Liver (tissue), 8 donors: ENCODE measurements at regions not wholly inside any gene's neighbourhood (a gene's known extent, or its start where the extent isn't known, plus 50 kb on each side); places are given as distances from the start of the nearest gene placed in this dataset.

Experiments
- DNase-seq: peaks from one replicate; pipeline ENCODE4 v3.0.0-alpha.2; 2017; ENCODE audit warnings: low spot score
- H3K27ac ChIP-seq, 2 donors: one replicate each; pipeline ENCODE4 v1.7.0; 2013; ENCODE audit warnings: inconsistent platforms in 2 of 2, low read length in 2 of 2, control low read depth in 1 of 2, low read depth in 1 of 2, mild to moderate bottlenecking in 1 of 2
- H3K27me3 ChIP-seq, 4 donors: one replicate each; pipeline versions ENCODE4 v1.6.1 to v1.7.0; 2013; ENCODE audit warnings: low read length in 3 of 4, inconsistent platforms in 1 of 4, mild to moderate bottlenecking in 1 of 4, moderate library complexity in 1 of 4; ENCODE audit not compliant: control insufficient read depth in 4 of 4, insufficient read depth in 4 of 4
- H3K36me3 ChIP-seq, 4 donors: one replicate each; pipeline versions ENCODE4 v1.6.1 to v1.7.0; 2013; ENCODE audit warnings: low read length in 3 of 4, mild to moderate bottlenecking in 3 of 4, low read depth in 1 of 4, moderate library complexity in 1 of 4; ENCODE audit not compliant: control insufficient read depth in 4 of 4, insufficient read depth in 3 of 4
- H3K4me1 ChIP-seq, 4 donors: one replicate each; pipeline versions ENCODE4 v1.6.1 to v1.7.0; 2013; ENCODE audit warnings: low read length in 3 of 4, mild to moderate bottlenecking in 3 of 4, moderate library complexity in 1 of 4; ENCODE audit not compliant: control insufficient read depth in 4 of 4, insufficient read depth in 4 of 4
- H3K4me3 ChIP-seq, 3 donors: one replicate each; pipeline versions ENCODE4 v1.6.1 to v1.7.0; 2013; ENCODE audit warnings: low read length in 3 of 3, control low read depth in 1 of 3, low read depth in 1 of 3, mild to moderate bottlenecking in 1 of 3
- H3K9ac ChIP-seq, 2 donors: one replicate each; pipeline ENCODE4 v1.7.0; 2013; ENCODE audit warnings: low read length in 2 of 2, mild to moderate bottlenecking in 2 of 2, moderate library complexity in 2 of 2, control low read depth in 1 of 2, low read depth in 1 of 2
- H3K9me3 ChIP-seq, 4 donors: one replicate each; pipeline versions ENCODE4 v1.6.1 to v1.7.0; 2013; ENCODE audit warnings: low read length in 3 of 4; ENCODE audit not compliant: control insufficient read depth in 4 of 4
- EGR1 ChIP-seq, 2 donors: IDR thresholded peaks; 2 replicates each; pipeline ENCODE4 v1.6.1; 2016 to 2018; ENCODE audit warnings: antibody characterized with exemption in 2 of 2, low read depth in 2 of 2
- FOXA1 ChIP-seq: IDR thresholded peaks from 2 replicates; pipeline ENCODE4 v1.6.1; 2016; ENCODE audit warnings: antibody characterized with exemption
- FOXA2 ChIP-seq: IDR thresholded peaks from 2 replicates; pipeline ENCODE4 v1.6.1; 2016; ENCODE audit warnings: antibody characterized with exemption
- HNF4A ChIP-seq, 2 donors: conservative IDR thresholded peaks; 2 replicates each; pipeline ENCODE4 v1.6.1; 2016; ENCODE audit warnings: antibody characterized with exemption in 2 of 2, mild to moderate bottlenecking in 2 of 2
- HNF4G ChIP-seq: IDR thresholded peaks from 2 replicates; pipeline ENCODE4 v1.6.1; 2016; ENCODE audit warnings: antibody characterized with exemption
- JUND ChIP-seq, 2 donors: IDR thresholded peaks; 2 replicates each; pipeline ENCODE4 v1.6.1; 2016; ENCODE audit warnings: antibody characterized with exemption in 2 of 2
- NR2F2 ChIP-seq: IDR thresholded peaks from 2 replicates; pipeline ENCODE4 v1.6.1; 2016; ENCODE audit warnings: antibody characterized with exemption
- RAD21 ChIP-seq, 2 donors: IDR thresholded peaks; 2 replicates each; pipeline ENCODE4 v1.6.1; 2016; ENCODE audit warnings: antibody characterized with exemption in 2 of 2, mild to moderate bottlenecking in 2 of 2
- RXRA ChIP-seq, 2 donors: IDR thresholded peaks; 2 replicates each; pipeline ENCODE4 v1.6.1; 2017 to 2018; ENCODE audit warnings: antibody characterized with exemption in 2 of 2, mild to moderate bottlenecking in 1 of 2
- SP1 ChIP-seq: IDR thresholded peaks from 2 replicates; pipeline ENCODE4 v1.6.1; 2018; ENCODE audit warnings: antibody characterized with exemption, mild to moderate bottlenecking
- WGBS: extraction: QIAGEN DNeasy Blood & Tissue Kit; methylation state at CpG from one replicate; pipeline ENCODE4 v1.1.7; 2013; 5-methylcytosine and 5-hydroxymethylcytosine counted together
- TF ChIP-seq, protein P1 (sequence below): IDR thresholded peaks from 2 replicates; pipeline ENCODE4 v1.6.1; 2016; ENCODE audit warnings: antibody characterized with exemption
- TF ChIP-seq, protein P2 (sequence below): IDR thresholded peaks from 2 replicates; pipeline ENCODE4 v1.6.1; 2016; ENCODE audit warnings: antibody characterized with exemption
- TF ChIP-seq, protein P3 (sequence below): fragments of 150-350 bp; IDR thresholded peaks from 2 replicates; pipeline ENCODE4 v1.5.1; 2017; ENCODE audit warnings: improper control_type of control experiment, low read depth, low read length; ENCODE audit not compliant: missing input control
- TF ChIP-seq, protein P4 (sequence below): IDR thresholded peaks from 2 replicates; pipeline ENCODE4 v1.6.1; 2016; ENCODE audit warnings: antibody characterized with exemption, mild to moderate bottlenecking
- donor health status: healthy.
- donor health status: healthy.
- donor health status: healthy.
- donor health status: healthy.
- donor health status: healthy.

DNA sequence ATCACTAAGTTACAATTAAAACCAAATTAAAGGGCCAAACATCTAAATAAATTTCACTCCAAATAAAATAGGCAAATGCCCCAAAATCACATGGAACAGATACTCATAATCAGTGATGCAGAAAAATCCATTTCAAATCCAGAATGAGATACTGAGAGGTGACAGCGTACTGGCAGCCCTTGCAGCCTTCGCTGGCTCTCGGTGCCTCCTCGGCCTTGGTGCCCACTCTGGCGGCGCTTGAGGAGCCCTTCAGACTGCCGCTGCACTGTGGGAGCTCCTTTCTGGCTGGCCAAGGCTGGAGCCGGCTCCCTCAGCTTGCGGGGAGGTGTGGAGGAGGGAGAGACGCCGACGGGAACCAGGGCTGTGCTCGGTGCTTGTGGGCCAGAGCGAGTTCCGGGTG, 761.2 kb upstream of the AMELY start (continued):
- TF ChIP-seq, protein P1, sequence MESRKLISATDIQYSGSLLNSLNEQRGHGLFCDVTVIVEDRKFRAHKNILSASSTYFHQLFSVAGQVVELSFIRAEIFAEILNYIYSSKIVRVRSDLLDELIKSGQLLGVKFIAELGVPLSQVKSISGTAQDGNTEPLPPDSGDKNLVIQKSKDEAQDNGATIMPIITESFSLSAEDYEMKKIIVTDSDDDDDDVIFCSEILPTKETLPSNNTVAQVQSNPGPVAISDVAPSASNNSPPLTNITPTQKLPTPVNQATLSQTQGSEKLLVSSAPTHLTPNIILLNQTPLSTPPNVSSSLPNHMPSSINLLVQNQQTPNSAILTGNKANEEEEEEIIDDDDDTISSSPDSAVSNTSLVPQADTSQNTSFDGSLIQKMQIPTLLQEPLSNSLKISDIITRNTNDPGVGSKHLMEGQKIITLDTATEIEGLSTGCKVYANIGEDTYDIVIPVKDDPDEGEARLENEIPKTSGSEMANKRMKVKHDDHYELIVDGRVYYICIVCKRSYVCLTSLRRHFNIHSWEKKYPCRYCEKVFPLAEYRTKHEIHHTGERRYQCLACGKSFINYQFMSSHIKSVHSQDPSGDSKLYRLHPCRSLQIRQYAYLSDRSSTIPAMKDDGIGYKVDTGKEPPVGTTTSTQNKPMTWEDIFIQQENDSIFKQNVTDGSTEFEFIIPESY: no peak
- TF ChIP-seq, protein P2, sequence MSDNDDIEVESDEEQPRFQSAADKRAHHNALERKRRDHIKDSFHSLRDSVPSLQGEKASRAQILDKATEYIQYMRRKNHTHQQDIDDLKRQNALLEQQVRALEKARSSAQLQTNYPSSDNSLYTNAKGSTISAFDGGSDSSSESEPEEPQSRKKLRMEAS: no peak

DNA sequence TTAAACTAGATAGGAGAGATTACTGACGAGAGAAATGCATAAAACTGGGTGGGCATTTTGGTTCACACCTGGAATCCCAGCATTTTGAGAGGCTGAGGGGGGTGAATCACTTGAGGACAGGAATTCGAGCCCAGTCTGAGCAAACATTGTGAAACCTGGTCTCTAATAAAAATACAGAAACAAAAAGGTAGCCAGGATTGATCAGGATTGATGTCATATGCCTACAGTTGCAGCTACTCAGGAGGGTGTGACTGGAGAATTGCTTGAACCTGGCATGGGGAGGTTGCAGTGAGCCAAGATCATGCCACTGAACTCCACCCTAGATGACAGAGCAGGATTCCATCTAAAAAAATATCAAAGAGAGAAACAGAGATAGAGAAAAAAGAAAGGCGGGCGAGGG, 751.7 kb upstream of the AMELY start:
- no peaks in the 10 kb centered on the region for H3K9me3 ChIP-seq
- H3K36me3 ChIP-seq: no peaks in the 10 kb centered on the region
- H3K4me1 ChIP-seq: no peaks in the 10 kb centered on the region
- H3K9ac ChIP-seq: no peak overlapping the region
- H3K4me3 ChIP-seq: no peak overlapping the region
- WGBS: 77% methylated on average over 4 of the region's 4 CpGs
- no peaks in the 10 kb centered on the region for H3K27me3 ChIP-seq
- TF ChIP-seq FOXA2 (no peak), RAD21 (IDR thresholded peaks at IDR 0.05) (no peak), HNF4A (conservative IDR thresholded peaks at IDR 0.05) (no peak), EGR1 (IDR thresholded peaks at IDR 0.05; ENCODE audit: low read depth in 2 of 2) (no peak), HNF4G (no peak), FOXA1 (no peak), NR2F2 (no peak), SP1 (no peak), RXRA (IDR thresholded peaks at IDR 0.05) (no peak), JUND (IDR thresholded peaks at IDR 0.05) (no peak)
- TF ChIP-seq, protein P3, sequence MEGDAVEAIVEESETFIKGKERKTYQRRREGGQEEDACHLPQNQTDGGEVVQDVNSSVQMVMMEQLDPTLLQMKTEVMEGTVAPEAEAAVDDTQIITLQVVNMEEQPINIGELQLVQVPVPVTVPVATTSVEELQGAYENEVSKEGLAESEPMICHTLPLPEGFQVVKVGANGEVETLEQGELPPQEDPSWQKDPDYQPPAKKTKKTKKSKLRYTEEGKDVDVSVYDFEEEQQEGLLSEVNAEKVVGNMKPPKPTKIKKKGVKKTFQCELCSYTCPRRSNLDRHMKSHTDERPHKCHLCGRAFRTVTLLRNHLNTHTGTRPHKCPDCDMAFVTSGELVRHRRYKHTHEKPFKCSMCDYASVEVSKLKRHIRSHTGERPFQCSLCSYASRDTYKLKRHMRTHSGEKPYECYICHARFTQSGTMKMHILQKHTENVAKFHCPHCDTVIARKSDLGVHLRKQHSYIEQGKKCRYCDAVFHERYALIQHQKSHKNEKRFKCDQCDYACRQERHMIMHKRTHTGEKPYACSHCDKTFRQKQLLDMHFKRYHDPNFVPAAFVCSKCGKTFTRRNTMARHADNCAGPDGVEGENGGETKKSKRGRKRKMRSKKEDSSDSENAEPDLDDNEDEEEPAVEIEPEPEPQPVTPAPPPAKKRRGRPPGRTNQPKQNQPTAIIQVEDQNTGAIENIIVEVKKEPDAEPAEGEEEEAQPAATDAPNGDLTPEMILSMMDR: no peak
- TF ChIP-seq, protein P2: no peak
- TF ChIP-seq, protein P4, sequence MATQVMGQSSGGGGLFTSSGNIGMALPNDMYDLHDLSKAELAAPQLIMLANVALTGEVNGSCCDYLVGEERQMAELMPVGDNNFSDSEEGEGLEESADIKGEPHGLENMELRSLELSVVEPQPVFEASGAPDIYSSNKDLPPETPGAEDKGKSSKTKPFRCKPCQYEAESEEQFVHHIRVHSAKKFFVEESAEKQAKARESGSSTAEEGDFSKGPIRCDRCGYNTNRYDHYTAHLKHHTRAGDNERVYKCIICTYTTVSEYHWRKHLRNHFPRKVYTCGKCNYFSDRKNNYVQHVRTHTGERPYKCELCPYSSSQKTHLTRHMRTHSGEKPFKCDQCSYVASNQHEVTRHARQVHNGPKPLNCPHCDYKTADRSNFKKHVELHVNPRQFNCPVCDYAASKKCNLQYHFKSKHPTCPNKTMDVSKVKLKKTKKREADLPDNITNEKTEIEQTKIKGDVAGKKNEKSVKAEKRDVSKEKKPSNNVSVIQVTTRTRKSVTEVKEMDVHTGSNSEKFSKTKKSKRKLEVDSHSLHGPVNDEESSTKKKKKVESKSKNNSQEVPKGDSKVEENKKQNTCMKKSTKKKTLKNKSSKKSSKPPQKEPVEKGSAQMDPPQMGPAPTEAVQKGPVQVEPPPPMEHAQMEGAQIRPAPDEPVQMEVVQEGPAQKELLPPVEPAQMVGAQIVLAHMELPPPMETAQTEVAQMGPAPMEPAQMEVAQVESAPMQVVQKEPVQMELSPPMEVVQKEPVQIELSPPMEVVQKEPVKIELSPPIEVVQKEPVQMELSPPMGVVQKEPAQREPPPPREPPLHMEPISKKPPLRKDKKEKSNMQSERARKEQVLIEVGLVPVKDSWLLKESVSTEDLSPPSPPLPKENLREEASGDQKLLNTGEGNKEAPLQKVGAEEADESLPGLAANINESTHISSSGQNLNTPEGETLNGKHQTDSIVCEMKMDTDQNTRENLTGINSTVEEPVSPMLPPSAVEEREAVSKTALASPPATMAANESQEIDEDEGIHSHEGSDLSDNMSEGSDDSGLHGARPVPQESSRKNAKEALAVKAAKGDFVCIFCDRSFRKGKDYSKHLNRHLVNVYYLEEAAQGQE: no peak
- TF ChIP-seq, protein P1: no peak
- no peak overlapping the region for H3K27ac ChIP-seq
- DNase-seq: no peak
